HG03520 (cell line): ENCODE measurements at regions not wholly inside any gene's neighbourhood (a gene's known extent, or its start where the extent isn't known, plus 50 kb on each side); places are given as distances from the start of the nearest gene placed in this dataset.

Source experiments
- ATAC-seq: cut with Tn5 transposase; IDR thresholded peaks from one replicate; pipeline ENCODE4 v1.9.1; 2021; ENCODE audit warnings: mild to moderate bottlenecking, moderate library complexity; ENCODE audit not compliant: unreplicated experiment

- peak; percentile 99 for ATAC-seq
Observed at GRCh38 chr3:177426878-177427495, 229.7 kb upstream of the TBL1XR1 start.

DNA sequence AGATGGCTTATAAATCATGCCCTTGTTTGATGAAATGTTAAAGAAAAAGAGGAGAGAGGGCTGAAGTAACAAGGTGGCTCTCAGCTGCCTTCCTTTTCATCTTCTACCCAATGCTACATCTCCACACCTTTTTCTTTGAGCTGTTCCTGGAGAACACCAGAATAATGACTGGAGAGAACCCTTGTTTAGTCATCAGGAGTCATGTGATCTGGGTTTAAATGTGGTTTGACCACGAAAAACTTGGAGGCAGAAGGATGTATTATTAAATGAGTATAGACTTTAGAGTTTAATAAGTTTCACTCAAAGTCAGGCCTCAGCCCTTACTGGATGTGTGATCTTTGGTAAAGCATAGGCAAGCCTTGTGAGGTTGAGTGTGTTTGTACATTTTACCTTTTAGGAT, 230.3 kb upstream of the TBL1XR1 start:
- ATAC-seq, result no peak

GRCh38 chr3:177429079-177429478, 231.8 kb upstream of the TBL1XR1 start:
- no peak for ATAC-seq

GRCh38 chr3:177429771-177430170, 232.5 kb upstream of the TBL1XR1 start:
- ATAC-seq, result no peak

DNA sequence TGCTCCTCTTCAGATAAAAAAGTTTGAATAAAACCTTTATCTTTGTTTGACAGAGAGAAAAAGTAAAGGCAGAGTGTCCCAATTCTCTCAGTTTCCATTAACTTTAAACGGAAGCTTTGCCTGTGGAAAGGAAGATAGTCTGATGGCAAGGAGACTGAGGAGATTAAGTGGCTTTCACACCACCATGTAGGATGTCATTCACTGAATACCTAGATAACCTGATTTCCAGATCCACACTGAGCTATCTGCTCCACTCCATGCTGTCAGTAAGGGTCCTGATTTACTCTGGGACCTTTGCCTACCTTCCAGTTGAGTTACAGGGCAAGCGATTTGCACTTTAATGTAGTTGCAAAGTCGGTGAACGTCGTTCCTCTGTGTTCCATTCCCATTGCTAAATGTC, 233.4 kb upstream of the TBL1XR1 start:
- no peak for ATAC-seq

DNA sequence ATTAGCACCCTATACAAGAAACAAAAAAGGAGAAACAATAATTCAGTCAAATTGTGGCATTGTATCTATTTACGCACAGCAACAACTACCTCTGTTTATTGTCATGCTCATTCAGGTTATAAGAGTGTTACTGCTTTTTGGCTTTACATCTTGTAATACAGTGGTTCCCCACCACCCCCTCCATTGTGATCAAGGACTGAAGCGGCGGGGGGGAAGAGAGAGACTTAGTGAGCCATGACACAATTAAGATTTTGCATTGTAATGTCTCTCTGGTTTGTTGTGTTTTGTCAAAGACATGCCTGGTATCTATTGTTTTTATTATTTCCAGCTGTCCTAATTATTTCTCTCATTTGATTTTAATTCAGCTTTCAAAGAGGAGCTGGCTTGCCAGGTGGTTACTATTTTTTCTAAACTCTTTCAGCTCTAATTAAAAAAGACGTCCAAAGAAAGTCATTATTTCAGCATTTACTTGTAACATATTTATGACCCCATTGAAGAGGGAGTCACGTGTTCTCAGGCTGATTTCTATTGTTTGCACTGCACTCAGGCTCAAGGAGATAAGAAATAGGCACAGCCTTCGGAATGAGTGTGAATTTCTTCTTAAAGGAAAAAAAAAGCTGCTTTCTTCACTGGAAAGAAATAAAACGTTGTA, 234.4 kb upstream of the TBL1XR1 start:
- ATAC-seq, result no peak

DNA sequence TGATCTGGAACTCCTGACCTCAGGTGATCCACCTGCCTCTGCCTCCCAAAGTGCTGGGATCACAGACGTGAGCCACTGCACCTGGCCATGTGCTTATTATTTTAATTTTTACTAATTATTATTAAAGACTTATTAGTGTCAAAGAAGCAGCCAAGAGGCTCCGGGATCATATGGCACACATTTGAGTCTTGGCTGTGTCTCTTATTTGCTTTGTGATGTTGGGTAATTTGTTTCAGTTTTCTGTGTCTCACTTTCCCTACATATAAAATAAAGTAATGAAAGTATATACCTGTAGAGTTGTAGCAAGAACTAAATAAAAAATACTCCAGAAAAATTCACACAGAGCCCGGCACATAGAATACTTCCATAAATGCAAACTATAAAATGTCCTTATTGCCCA, 238.0 kb upstream of the TBL1XR1 start:
- ATAC-seq, result no peak

DNA sequence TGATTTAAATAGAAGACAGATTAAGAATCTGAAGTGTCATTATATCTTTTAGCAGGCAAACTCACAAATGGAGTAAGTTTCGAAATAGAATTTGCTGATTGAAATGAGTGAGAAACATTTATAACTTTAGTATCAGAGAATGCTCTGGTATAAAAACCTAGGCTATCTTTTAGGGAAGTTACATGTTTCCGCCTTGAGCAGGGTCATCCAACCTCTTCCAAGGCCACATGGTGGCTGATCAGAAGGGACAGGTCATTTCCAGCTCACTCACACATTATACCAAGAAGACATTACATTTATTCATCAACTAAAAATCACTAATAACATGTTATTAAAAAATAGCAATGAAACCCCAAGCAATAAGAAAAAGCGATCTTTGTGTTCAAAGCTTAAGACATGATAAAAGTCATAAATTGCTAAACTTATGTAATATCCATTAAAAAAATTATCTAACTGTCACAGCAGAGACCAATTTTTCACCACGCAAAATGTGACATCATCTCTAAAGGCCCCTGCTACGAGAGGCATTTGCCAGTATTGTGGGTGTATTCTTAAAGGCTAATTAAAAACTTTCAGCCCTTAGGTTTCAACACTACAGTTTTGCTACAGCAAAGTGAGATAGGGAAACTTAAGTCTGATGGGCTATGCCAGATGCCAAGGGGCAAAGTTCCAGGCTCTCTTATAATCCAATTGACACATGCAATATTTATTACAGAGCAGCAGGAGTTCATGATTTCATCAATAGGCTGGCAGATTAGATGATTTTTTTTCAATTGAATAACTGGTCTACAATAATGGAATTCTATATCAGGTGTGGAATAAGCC, 240.4 kb upstream of the TBL1XR1 start:
- ATAC-seq, result no peak

- ATAC-seq, result no peak
Observed at GRCh38 chr3:177438596-177439220, 241.4 kb upstream of the TBL1XR1 start.

GRCh38 chr3:177439694-177440269, 242.5 kb upstream of the TBL1XR1 start:
- ATAC-seq, result no peak

- no peak for ATAC-seq
Observed at GRCh38 chr3:177440456-177441104, 243.3 kb upstream of the TBL1XR1 start.

GRCh38 chr3:177441276-177441812, 244.1 kb upstream of the TBL1XR1 start:
- ATAC-seq, result no peak

- ATAC-seq, result peak; percentile 97
Observed at GRCh38 chr3:177441813-177442646, 244.7 kb upstream of the TBL1XR1 start.

- ATAC-seq, result no peak
Observed at GRCh38 chr3:177443469-177443868, 246.2 kb upstream of the TBL1XR1 start.

GRCh38 chr3:177444696-177445095, 247.4 kb upstream of the TBL1XR1 start:
- no peak for ATAC-seq

GRCh38 chr3:177445549-177445948, 248.3 kb upstream of the TBL1XR1 start:
- ATAC-seq, result no peak

DNA sequence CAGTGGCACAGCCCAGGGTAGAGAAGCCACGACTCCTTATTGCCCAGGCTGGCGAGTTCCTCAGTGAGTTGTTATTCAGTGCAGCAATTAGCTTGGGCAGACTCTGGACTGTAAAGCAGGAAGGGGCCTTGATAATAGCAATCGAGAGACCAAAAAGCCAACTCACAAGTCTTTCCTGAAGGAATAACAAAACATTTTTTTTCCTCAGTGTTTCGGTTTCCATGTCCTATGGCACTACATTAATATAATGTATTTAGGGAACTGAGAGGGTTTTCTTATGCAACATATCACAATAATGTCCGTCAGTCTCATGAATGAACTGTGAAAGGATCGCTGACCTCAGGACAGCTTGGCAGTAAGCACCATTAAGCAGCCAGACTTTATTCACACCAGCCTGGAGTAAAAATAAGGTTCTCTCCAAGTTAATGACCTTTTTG, 248.9 kb upstream of the TBL1XR1 start:
- no peak for ATAC-seq

GRCh38 chr3:177447938-177448337, 250.7 kb upstream of the TBL1XR1 start:
- ATAC-seq, result no peak

DNA sequence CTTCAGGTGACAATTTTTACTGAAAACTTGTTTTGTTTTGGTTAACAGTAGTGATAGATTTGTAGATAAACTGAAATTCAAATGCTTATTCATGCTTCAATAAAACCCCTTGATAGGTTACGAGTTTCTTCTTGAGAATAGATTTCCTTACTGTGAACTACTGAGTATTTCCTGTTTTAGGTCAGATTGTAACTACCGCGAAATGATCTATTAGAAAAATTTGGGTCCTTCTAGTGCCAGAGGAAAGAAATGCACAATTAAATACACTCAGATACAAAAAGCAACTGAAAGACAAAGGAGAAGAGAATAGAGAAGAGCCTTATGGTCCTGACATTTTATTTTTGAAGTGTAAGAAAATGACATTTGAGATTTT, 251.7 kb upstream of the TBL1XR1 start:
- peak; percentile 33 for ATAC-seq
